A172 (cell line): ENCODE measurements at regions not wholly inside any gene's neighbourhood (a gene's known extent, or its start where the extent isn't known, plus 50 kb on each side); places are given as distances from the start of the nearest gene placed in this dataset.
"Not testable (repeated sequence)": the region's sequence is repeated elsewhere in the genome, so short reads cannot be mapped to it uniquely, and the experiment has no call there.

Source experiments
- DNase-seq: peaks from one replicate; pipeline ENCODE4 v3.0.0-alpha.2; 2015; ENCODE audit warnings: low spot score

DNA sequence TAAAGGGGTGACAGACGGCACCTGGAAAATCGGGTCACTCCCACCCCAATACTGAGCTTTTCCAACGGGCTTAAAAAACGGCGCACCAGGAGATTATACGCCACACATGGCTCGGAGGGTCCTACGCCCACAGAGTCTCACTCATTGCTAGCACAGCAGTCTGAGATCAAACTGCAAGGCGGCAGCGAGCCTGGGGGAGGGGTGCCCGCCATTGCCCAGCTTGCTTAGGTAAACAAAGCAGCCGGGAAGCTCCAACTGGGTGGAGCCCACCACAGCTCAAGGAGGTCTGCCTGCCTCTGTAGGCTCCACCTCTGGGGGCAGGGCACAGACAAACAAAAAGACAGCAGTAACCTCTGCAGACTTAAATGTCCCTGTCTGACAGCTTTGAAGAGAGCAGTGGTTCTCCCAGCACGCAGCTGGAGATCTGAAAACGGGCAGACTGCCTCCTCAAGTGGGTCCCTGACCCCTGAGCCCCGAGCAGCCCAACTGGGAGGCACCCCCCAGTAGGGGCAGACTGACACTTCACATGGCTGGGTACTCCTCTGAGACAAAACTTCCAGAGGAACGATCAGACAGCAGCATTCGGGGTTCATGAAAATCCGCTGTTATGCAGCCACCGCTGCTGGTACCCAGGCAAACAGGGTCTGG, 162.8 kb upstream of the GJE1 start:
- DNase-seq = not testable (repeated sequence)

DNA sequence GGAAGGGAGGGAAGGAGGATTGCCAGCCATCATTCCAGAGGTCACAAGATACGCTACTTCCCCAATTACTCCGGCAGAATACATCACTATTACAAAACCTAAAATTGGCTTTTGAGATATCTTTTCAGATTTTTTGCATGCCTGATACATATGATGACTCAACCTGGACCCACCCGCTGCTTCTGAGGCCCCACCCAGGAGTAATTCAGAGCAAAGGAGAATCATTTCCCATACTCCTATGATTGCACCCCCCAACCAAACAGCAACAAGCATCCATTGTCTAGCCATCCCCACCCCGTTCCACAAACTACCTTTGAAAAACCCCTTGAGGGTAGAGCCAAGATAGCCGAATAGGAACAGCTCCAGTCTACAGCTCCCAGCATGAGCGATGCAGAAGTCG, 163.5 kb upstream of the GJE1 start:
- DNase-seq = no peak

DNA sequence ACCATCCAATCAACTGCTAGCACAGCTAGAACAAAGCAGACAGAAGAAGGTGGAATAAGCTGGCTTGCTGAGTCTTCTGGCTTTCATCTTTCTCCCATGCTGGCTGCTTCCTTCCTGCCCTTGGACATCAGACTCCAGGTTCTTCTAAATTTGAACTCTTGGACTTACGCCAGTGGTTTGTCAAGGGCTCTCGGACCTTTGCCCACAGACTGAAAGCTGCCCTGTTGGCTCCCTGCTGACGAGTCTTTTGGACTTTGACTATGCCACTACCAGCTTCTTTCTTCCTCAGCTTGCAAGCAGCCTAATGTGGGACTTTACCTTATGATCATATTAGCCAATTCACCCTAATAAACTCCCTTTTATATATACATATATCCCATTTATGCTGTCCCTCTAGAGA, 164.1 kb upstream of the GJE1 start:
- DNase-seq = no peak

DNA sequence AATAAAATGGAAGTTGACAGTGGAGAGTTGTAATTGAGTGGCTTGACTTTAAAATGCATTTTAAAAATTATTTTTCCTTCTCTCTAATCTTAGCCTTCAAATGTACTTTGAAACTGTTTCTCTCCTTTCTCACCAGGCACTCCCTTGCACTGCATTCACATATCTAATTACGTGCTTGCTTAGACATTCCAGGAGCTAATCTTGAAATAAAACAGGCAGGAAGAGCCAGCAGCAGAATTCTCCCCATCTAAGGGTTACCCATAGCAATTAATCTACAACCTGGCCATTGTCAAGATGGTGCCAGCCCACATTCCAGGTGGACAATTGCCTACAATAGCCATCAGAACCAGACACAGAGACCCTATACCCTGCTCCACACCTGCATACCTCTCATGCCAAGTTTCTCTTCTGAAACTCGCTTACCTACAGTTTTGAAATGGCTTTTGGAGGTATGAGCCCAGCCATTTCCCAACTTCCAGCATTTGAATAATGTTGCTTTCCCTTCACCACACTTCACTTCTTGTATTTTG, 167.6 kb upstream of the GJE1 start:
- no peak for DNase-seq

DNA sequence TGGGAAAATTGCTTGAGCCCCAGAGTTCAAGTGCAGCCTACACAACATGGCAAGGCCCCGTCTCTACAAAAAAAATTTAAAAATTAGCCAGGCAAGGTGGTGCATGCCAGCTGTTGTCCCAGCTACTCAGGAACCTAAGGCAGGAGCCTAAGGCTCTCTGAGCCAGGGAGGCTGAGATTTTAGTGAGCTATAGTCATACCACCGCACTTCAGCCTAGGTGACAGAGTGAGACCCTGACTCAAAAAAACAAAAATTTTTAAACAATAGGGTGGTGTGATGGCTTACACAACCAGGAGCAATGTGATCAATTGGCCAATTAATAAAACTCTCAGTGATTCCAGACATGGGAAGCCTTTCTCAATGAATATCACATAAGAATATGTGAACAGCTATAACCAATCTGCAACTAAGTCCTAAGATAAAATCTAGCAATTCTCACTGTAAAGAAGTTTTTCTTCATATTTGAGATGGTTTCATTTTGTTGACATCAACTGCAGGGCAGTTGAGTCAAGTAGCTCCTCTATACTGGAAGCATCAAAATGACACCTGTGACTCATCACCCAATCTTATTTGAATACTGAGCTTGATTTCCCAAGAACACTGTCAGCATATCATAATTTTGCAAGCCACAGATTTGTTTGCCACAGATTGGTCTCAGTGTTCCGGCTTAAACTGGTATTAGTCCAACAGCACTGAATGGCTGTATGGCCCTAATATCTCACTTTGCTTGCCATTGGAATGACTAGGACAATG, 169.0 kb upstream of the GJE1 start:
- no peak for DNase-seq

DNA sequence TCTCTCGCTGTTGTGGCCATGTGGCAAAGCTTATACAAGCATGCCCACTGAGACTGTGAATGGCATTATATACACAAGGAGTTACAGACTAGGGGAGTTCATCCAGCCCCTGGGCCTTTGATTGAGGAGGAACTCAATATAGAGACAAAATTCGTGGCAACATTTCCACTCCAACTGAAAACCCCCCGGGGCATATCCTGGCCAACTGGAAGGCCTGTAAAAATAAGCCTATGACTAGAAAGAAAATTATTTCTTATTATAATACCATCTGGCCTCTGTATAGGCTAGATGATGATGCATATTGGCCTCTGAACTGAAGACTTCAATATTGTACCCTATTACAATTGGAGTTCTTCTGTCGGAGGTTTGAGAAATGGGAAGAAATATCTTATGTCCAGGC, 175.5 kb upstream of the GJE1 start:
- no peak for DNase-seq

DNA sequence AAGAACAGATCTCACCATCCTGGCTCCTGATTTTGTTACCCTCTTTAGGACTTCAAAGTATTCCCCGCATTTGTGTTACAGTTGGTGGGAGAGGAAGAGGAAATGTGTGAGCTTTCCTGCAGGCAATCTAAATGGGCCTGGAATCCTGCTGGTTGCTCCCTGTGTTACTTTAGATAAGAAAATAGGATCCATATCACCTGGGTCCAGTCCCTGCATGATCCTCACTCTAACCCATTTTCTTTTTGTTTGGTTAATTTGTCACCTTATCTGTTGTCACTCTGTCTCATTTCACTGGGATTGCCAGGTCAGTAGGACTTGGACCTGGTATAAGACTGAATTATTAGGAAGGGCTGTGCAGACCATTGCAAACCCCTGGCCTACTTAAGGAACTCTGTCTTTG, 175.9 kb upstream of the GJE1 start:
- DNase-seq = no peak

DNA sequence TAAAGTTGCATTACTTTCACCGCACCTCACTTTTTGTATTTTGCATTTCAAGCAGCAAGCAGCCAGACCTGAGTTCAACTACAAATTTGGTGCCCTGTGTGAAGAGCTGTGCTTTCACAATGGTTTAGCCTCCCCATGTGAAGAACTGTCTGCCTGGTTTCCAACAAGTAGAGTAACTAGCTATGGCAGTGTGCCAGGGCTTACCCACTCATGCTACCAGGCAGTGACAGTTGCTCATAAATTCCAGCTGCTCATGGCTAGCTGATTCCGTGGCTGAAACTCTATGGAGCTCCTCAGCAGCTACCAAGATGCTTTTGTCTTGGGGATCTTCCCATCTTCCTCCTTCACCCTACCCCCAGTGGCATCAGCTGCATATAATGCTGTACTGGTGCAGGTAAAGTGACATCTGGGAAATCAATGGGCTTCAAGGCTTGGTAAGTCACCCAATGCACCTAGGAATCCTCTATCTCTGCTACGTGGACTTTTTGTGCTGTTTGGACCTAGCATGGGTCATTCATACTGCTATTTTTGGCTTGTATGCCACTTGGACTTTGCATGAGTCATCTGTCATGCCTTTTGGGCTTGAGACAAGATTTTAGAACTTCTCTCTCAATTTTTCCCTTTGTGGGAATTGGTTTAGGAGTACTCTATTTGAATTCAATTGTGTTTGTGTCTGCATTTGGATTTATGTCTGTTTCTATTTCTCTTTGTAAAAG, 176.5 kb upstream of the GJE1 start:
- peak; percentile 10 for DNase-seq

DNA sequence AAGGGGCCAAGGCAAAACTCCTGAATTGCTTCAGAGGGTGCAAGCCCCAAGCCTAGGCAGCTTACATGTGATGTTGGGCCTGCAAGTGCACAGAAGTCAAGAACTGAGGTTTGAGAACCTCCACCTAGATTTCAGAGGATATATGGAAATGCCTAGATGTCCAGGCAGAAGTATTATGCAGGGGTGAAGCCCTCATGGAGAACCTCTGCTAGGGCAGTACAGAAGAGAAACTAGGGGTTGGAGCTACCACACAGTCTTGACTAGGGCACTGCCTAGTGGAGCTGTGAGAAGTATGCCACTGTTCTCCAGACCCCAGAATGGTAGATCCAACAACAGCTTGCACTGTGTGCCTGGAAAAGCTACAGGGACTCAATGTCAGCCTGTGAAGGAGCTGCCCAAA, 179.7 kb upstream of the GJE1 start:
- no peak for DNase-seq

DNA sequence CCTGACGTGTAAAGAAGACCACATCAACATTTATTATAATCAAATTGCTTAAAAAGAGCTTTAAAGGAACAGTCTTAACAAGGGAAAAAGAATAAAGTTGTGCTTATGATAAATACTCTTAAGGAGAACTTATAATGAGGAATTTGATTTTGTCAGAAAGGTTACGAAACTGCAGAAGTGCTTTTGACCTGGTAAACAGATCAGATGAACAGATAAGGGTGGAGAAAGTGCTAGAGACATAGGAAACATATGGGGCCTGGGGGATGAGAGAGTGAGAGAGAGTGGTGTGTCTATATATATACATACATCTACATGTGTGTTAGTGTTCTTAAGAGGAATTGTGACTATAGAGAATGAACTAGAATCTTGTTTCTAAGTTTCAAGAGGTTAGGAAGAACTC, 186.2 kb upstream of the GJE1 start:
- no peak for DNase-seq

DNA sequence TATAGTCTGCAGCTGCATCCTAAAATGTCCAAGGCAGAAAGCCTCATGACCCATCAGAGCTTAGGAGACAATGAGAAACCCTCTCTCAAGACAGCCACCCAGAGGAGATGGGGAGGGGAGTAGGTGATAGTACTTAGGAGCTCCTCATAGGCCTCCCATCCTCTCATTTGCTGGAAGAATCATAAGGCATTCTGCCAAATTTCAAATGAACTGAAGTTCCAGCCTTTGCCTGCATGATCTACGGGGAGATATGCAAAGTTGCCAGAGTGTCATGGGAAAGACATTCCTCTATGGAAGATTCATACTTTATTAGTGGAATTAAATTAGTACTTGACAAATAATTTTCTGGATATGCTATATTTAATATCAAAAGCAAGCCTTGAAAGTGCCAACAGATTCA, 194.1 kb upstream of the GJE1 start:
- DNase-seq = no peak

DNA sequence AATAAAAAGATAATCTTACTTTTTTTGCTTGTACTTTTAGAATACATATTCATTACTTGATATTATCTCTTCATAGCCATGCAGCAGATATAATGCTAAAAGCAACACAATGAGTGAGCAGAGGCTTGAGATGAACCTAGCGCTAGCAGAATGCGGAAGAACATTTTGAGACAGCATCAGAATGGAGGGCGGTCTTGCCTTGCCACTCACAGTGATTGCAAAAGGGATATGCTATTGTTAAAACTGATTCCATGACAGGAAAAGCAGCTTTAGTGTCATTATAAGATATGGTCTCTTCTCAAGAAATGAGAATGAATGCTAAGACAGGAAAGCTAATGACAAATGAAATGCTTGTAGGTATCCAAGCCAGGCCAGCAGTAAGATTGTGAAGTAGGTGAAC, 200.0 kb upstream of the GJE1 start:
- DNase-seq = no peak

DNA sequence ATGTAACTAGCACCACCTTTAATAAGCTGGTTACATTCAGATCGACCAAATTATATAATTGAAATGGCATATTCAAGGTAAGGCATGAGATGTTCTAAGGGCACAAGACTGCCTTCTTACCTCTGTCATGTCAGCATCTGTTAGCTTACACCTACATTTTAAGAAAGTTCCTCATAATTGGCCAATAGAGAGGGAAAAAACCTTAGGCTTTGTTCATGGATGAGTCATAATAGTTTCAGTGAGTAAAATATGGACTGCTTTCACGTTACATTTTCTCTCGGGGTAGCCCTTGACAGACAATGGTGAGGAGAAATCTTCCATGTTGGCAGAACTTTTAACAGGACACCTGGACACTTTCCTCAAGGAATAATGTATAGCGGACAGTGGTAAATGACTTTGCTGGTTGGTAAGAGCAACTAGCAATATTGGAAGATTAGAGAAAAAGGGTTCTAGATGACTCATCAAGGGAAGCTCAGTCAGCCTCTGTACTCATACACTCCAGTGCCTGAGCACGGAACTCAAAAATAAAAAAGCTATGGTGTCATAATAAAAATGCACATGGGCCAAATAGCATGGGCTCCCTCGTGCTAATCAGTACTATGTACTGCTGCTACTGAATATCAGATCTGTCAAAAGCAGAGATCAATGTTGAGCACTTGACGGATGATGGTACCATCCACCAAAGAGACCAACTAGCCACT, 206.4 kb upstream of the GJE1 start:
- DNase-seq = not testable (repeated sequence)

DNA sequence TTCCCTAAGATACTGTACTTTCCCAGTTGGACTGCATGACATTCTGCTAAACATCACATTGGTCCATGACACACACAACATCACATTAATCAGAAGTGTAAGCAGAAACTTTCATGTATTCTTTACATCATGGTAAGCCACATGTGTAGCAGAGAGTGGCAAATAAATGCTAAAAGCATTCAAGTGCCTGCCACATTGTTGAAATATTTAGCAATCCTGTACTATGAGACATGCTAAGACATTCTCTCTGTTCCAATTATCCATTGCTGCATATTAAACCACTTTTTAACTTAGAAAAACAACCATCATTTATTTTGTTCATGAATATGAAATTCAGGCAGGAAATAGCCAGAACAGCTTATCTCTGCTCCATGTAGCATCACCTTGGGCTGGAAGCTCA, 207.7 kb upstream of the GJE1 start:
- no peak for DNase-seq

DNA sequence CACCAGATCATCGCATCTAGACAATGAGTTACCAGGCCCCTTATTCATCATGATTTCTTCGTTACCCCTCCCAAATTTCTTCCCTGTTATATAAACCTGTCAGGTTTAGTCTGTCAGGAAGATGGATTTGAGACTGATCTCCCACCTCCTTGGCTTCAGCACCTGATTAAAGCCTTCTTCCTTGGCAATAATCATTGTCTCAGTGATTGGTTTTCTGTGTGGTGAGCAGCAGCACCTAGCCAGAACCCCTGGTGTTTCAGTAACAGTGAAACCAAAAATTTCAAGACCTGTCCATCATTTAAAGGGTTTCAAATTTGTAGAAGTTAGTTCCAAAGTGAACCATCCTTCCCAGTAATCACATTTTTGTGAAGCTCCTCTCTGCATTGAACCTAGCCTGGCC, 209.8 kb upstream of the GJE1 start:
- no peak for DNase-seq

DNA sequence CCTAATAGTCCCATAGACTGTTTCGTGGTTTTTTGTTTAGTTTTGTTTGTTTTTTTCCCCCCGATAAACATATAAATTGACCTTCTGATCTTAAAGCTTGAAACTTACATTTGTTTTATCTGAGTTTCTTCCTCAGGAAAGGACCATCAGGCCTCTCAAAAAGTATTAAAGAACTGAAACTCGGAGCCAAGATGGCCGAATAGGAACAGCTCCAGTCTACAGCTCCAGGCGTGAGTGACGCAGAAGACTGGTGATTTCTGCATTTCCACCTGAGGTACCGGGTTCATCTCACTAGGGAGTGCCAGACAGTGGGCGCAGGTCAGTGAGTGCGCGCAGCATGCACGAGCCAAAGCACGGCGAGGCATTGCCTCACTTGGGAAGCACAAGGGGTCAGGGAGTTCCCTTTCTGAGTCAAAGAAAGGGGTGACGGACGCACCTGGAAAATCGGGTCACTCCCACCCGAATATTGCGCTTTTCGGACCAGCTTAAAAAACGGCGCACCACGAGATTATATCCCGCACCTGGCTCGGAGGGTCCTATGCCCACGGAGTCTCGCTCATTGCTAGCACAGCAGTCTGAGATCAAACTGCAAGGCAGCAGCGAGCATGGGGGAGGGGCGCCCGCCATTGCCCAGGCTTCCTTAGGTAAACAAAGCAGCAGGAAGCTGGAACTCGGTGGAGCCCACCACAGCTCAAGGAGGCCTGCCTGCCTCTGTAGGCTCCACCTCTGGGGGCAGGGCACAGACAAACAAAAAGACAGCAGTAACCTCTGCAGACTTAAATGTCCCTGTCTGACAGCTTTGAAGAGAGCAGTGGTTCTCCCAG, 215.8 kb upstream of the GJE1 start:
- DNase-seq = not testable (repeated sequence)

DNA sequence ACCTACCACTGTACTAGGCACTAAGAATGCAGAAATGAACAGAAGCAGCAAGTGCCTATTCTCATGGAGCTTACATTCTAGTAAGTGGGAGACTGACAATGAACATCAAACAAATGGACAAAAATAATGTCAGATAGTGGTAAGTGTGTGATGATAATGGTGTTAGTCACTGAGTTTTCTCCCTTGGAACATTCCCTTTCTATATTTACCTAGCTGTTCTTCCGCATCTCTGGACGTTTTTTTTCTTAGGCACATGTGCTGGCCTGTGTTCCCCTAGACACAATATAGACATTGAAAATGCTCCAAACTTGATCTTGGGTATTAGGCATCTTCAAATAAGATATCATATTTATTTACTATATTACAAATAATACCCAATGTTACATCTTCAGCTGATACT, 218.1 kb upstream of the GJE1 start:
- DNase-seq = no peak

DNA sequence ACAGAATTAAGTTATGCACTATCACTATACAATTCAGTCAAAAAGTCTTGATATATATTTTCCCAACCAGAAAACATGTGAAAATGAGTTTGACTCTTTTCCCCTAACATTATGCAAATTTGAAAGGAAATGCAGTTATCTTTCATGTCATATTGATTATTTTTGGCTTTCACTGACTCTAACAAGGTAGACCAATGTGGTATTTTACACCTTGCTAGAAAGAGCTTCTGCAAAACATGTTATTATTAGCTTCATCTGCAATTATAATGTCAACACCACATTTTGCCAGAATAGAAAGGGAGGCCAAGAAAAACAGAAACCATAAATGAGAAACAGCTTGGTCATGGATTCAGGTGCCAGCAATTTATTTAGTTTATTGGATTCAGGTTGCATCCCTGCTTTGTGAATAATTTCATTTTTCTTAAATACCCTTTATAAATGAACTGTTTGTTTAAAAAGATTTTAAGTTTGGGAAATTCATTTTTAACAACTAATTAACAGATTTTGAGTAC, 226.1 kb upstream of the GJE1 start:
- no peak for DNase-seq

DNA sequence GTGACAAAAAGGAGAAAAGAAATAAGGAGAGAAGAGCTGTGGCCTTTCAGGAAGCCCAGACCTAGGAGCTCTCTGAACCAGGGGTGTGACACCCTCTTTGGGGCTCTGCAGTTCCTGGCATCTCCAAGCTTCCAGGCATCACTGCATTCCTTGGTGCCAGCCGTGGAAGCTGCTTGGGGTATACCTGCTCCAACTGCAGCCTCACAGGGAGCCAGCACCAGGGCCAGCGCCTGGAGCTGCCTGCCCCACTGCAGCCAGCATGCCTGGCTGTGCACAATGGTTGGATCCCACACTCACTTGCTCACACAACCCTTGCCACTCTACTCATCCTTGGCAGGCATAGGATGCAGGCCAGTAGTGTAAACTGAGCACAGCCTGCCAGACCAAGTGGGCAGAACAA, 242.1 kb upstream of the GJE1 start:
- no peak for DNase-seq

DNA sequence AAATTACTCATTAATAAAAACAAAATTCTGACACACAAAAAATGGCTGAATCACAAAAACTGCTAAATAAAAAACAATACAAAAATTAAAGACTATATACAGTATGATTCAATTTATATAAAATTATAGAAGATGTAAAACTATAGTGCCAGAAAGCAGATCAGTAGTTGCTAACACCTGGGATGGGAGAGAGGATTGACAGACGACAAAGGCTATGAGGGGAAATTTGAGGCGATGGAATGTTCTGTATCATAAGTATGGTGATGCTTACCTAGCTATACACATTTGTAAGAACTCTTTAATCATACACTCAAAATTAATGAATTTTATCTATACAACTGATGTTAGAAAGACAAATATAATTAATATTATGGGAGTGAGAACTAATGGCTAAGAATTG, 247.9 kb upstream of the GJE1 start:
- DNase-seq = no peak

DNA sequence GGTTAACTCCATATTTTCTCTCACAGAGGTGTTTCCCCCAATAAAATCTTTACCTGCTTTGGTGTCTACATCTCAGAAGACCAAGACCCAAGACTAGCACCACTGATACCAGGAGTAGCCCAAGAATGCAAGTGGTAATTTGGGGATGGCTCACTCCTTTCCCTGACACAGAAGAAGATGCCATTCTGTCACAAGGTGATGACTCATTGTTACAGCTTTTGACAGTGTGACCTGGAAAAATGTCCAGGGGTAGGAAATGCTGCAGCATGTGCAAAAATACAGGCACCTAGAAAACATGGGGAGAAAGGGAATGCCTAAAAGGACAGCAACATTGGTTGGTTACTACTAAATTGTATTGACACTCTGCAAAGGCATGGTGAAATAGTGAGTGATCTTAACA, 254.0 kb upstream of the GJE1 start:
- peak; percentile 5 for DNase-seq
